Naive thymus-derived CD4-positive, alpha-beta T cell (primary cell): ENCODE measurements at regions not wholly inside any gene's neighbourhood (a gene's known extent, or its start where the extent isn't known, plus 50 kb on each side); places are given as distances from the start of the nearest gene placed in this dataset.

Source experiments
- ATAC-seq: fragments of 150-1000 bp; cut with Tn5 transposase; 2 replicates; pipeline ENCODE4 v1.10.0; 2021; ENCODE audit warnings: mild to moderate bottlenecking, moderate library complexity
- CTCF ChIA-PET: fragments of 350-600 bp; sonication (Branson Sonifier 250); formaldehyde crosslinking; loops from one replicate; lab custom pipeline; 2021; ENCODE audit warnings: antibody characterized with exemption; lab: Charles Lee
- POLR2A ChIA-PET: fragments of 350-600 bp; sonication (Branson Sonifier 250); formaldehyde crosslinking; loops from one replicate; lab custom pipeline; 2021; ENCODE audit warnings: antibody characterized with exemption, inconsistent platforms; lab: Charles Lee
- DNase-seq, 9 donors: peaks; one replicate each; pipeline versions ENCODE4 v3.0.0 to v3.0.0-alpha.2; 2020 to 2022; ENCODE audit warnings: mixed read lengths in 1 of 9
- H3K27ac ChIP-seq: one replicate; pipeline ENCODE4 v1.7.0; 2013; ENCODE audit warnings: mild to moderate bottlenecking, low read depth, low read length, moderate library complexity
- H3K27me3 ChIP-seq, 2 donors: one replicate each; pipeline ENCODE4 v1.7.0; 2013; ENCODE audit warnings: low read length in 2 of 2, mild to moderate bottlenecking in 2 of 2, moderate library complexity in 2 of 2; ENCODE audit not compliant: control insufficient read depth in 2 of 2, insufficient read depth in 2 of 2
- H3K36me3 ChIP-seq, 3 experiments: 1 replicate in 2 of 3; 2 replicates in 1 of 3; pipeline ENCODE4 v1.7.0; 2013; ENCODE audit warnings: low read length in 3 of 3, mild to moderate bottlenecking in 3 of 3, moderate library complexity in 1 of 3; ENCODE audit not compliant: insufficient read depth in 3 of 3, control insufficient read depth in 2 of 3
- H3K4me1 ChIP-seq, 2 donors: one replicate each; pipeline ENCODE4 v1.7.0; 2013; ENCODE audit warnings: low read length in 2 of 2, mild to moderate bottlenecking in 2 of 2, moderate library complexity in 1 of 2; ENCODE audit not compliant: control insufficient read depth in 2 of 2, insufficient read depth in 2 of 2
- H3K4me3 ChIP-seq: 2 replicates; pipeline ENCODE4 v1.7.0; 2013; ENCODE audit warnings: mild to moderate bottlenecking, low read length
- H3K9me3 ChIP-seq, 3 experiments: 1 replicate in 2 of 3; 2 replicates in 1 of 3; pipeline ENCODE4 v1.7.0; 2013; ENCODE audit warnings: low read length in 3 of 3; ENCODE audit not compliant: control insufficient read depth in 2 of 3
- H3K27ac Mint-ChIP-seq, 9 donors: one replicate each; pipeline ENCODE4 v1.8.0; 2020 to 2022; ENCODE audit warnings: mixed read lengths in 9 of 9, mild to moderate bottlenecking in 8 of 9, moderate library complexity in 5 of 9, inconsistent platforms in 2 of 9
- H3K27me3 Mint-ChIP-seq, 5 donors: one replicate each; pipeline ENCODE4 v1.8.0; 2021 to 2022; ENCODE audit warnings: mixed read lengths in 5 of 5, mild to moderate bottlenecking in 1 of 5
- H3K36me3 Mint-ChIP-seq, 5 donors: one replicate each; pipeline ENCODE4 v1.8.0; 2020 to 2022; ENCODE audit warnings: mixed read lengths in 5 of 5, mild to moderate bottlenecking in 3 of 5, inconsistent platforms in 1 of 5
- H3K4me1 Mint-ChIP-seq, 7 donors: one replicate each; pipeline ENCODE4 v1.8.0; 2020 to 2022; ENCODE audit warnings: mixed read lengths in 7 of 7, mild to moderate bottlenecking in 3 of 7, inconsistent platforms in 1 of 7
- H3K4me3 Mint-ChIP-seq, 10 donors: one replicate each; pipeline ENCODE4 v1.8.0; 2020 to 2022; ENCODE audit warnings: mild to moderate bottlenecking in 10 of 10, mixed read lengths in 10 of 10, moderate library complexity in 6 of 10, inconsistent platforms in 2 of 10
- H3K9me3 Mint-ChIP-seq, 11 donors: one replicate each; pipeline ENCODE4 v1.8.0; 2020 to 2022; ENCODE audit warnings: mixed read lengths in 11 of 11, mild to moderate bottlenecking in 4 of 11, inconsistent platforms in 1 of 11, moderate library complexity in 1 of 11
- intact Hi-C, 2 donors: fragments of 100-400 bp; cut with micrococcal nuclease; formaldehyde crosslinking; loops; one replicate each; pipeline ENCODE4 v1.15.1; 2023

DNA sequence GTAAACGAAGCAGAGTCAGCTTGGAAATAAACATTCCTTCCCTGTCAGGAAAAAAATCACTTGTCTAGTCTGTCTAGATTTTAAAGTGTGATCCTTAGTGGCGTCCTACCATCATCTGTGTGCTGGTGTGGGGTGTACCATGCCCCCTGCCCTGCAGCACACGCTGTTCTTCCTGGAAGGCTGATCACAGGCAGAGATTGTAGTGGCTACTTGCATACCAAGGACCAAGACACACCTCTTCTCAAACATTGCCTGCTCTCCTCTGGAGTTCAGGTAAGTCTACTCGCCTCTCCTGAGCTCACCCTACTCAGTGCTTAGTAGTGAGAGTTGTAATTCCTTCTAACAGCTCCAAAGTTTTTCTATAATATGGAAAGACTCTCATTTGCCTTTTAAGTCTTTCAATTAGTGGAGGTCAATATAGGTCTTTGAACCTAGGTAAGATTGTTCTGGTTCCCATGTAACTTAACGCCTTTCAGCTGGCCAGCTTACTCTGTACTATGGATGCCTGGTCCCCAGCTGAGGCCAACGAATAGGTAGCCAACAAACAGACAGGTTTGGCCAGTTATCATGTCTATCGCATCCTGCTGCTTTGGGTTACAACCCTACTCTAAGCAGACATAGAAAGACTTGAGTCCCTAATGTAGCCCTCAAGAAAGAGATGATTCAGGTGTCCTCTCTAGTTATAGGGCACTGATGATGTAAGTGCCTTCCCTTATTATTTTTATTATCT, 55.4 kb downstream of the XCL1 start:
- ATAC-seq, result no peak
- H3K9me3 Mint-ChIP-seq, result no peaks in the 10 kb centered on the region
- intact Hi-C loops, result no loop called here
- H3K4me3 Mint-ChIP-seq, result no peak overlapping the region
- Histone ChIP-seq H3K36me3 (no peaks in the 10 kb centered on the region), H3K27ac (no peak overlapping the region), H3K4me3 (no peak overlapping the region), H3K9me3 (no peaks in the 10 kb centered on the region), H3K4me1 (no peaks in the 10 kb centered on the region), H3K27me3 (no peaks in the 10 kb centered on the region)
- CTCF ChIA-PET, result no interaction called here
- no peak overlapping the region for H3K27ac Mint-ChIP-seq
- no peaks in the 10 kb centered on the region for H3K4me1 Mint-ChIP-seq
- no peak for DNase-seq
- no peaks in the 10 kb centered on the region for H3K36me3 Mint-ChIP-seq
- peaks cover 9 to 29% (median 12%) of the 10 kb centered on the region in 5 donors for H3K27me3 Mint-ChIP-seq
- POLR2A ChIA-PET, result no interaction called here

DNA sequence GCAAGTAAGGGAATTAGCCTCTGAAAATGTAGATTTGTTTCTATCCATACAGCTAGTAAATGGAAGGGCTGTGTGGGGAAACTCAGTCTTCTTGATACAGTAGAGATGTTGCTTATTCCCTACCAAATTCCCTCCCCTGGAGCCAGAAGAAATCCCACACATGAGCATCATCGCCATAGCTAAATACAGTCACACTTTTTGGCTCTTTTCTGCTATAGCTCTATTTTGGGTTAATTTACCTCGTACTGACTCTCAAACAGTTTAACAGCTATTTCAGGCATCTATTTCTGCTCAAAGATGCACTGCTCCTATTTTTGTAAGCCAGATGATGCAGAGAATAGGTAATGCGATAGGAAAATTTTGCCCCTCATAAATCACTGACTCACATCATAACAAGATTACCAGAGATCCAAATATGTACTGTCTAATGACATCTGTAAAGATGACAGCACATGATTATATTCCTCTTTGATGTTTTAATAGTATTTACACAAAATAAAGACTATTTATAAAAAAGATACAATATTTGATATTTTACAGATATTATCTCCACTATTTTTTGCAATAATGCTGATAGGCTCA, 58.6 kb downstream of the XCL1 start:
- Histone ChIP-seq H3K27ac (no peak overlapping the region), H3K36me3 (no peaks in the 10 kb centered on the region), H3K4me1 (no peaks in the 10 kb centered on the region), H3K9me3 (no peaks in the 10 kb centered on the region), H3K4me3 (no peak overlapping the region), H3K27me3 (no peaks in the 10 kb centered on the region)
- ChIA-PET CTCF (interaction anchor here (0.6 kb wide), 1 partner anchor 68 kb away, joined by 3 read pairs; no protein-coding TSS in a partner anchor), POLR2A (no interaction called here)
- Mint-ChIP-seq H3K27ac (no peak overlapping the region), H3K9me3 (no peaks in the 10 kb centered on the region), H3K4me3 (no peak overlapping the region), H3K36me3 (no peaks in the 10 kb centered on the region), H3K4me1 (peaks cover 0 to 1% (median 0%) of the 10 kb centered on the region in 7 donors), H3K27me3 (peaks cover 4 to 23% (median 15%) of the 10 kb centered on the region in 5 donors)
- ATAC-seq (no peak), DNase-seq (no peak)
- intact Hi-C loops, result no loop called here

DNA sequence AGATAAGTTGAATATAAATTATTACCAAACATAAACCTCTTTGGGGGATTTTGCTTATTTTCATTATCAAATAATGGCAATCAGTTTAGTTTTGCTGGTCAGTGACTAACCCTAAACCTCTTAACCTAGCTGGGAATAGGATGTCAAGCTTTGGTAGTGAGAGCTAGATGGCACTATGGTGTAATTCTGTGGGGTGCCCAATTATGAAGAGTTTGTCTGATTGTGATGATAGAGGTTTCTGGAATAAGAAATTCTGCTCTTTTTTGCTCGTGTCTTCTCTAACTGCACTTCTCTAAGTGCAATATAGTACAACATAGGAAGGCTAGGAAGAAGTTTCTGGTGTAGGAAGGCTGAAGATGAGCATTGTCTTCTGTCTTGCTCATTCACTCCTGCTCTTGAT, 59.8 kb downstream of the XCL1 start:
- ATAC-seq (no peak), DNase-seq (no peak)
- POLR2A ChIA-PET, result no interaction called here
- Mint-ChIP-seq H3K4me1 (peaks cover 0 to 1% (median 0%) of the 10 kb centered on the region in 7 donors), H3K36me3 (no peaks in the 10 kb centered on the region), H3K27me3 (peaks cover 4 to 29% (median 10%) of the 10 kb centered on the region in 5 donors), H3K4me3 (no peak overlapping the region), H3K9me3 (no peaks in the 10 kb centered on the region), H3K27ac (no peak overlapping the region)
- Histone ChIP-seq H3K36me3 (no peaks in the 10 kb centered on the region), H3K27me3 (no peaks in the 10 kb centered on the region), H3K4me1 (no peaks in the 10 kb centered on the region), H3K4me3 (no peak overlapping the region), H3K9me3 (no peaks in the 10 kb centered on the region), H3K27ac (no peak overlapping the region)
- CTCF ChIA-PET, result no interaction called here
- intact Hi-C loops, result no loop called here

DNA sequence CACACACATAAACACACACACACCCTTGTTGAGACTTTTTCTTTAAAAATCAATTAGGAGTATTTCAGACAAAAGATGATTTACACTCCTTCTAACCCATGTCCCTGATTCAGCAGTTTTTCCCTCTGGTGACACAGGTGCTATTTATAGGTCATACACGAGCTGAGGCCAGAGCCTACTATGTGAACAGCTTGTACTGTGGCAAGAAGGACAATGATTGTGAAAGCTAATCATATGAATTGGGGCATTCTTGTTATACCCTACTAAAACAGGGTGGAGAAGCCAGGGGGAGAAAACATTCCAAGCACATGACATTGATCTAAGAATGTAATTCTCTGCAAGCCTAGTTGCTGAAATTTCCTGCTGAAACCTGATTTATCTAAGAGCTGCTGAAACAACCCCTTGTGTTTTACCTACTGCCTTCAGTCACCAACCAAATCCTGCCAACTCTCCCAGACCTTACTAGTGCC, 60.3 kb downstream of the XCL1 start:
- Histone ChIP-seq H3K4me3 (no peak overlapping the region), H3K4me1 (no peaks in the 10 kb centered on the region), H3K9me3 (no peaks in the 10 kb centered on the region), H3K27ac (no peak overlapping the region), H3K36me3 (no peaks in the 10 kb centered on the region), H3K27me3 (no peaks in the 10 kb centered on the region)
- H3K4me3 Mint-ChIP-seq, result no peak overlapping the region
- peaks cover 0 to 1% (median 0%) of the 10 kb centered on the region in 7 donors for H3K4me1 Mint-ChIP-seq
- ATAC-seq (no peak), DNase-seq (no peak)
- ChIA-PET CTCF (no interaction called here), POLR2A (no interaction called here)
- H3K36me3 Mint-ChIP-seq, result no peaks in the 10 kb centered on the region
- intact Hi-C loops, result no loop called here
- H3K9me3 Mint-ChIP-seq, result no peaks in the 10 kb centered on the region
- peaks cover 4 to 33% (median 10%) of the 10 kb centered on the region in 5 donors for H3K27me3 Mint-ChIP-seq
- H3K27ac Mint-ChIP-seq, result no peak overlapping the region

DNA sequence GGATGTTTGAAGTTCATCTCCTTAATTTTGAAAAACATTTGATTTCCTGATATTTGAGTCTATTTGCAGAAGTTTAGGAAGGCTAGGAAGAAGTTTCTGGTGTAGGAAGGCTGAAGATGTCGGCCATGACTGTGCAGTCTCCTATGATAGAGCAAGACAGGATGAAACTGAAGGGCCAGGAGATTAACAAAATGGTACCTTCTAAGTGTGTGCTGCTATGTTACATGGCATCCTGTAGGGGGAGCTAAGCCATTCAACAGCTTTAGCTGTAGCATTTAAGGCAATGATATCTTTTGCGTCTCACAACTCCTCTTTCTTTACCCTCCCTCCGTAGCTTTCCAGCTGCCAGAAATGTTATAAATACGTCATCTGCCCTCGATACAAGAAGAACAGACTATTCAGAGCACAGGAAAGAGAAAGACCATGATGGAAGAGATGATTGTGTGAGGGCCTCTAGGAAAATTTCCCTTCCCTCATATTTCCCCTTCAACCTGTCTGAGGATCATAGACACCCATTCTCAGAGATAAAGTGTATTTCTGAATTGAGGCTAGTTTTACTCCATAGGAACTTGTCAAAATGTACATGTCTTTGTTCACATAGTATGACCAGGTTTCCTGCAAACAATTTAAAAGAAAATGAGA, 61.1 kb downstream of the XCL1 start:
- ChIA-PET CTCF (no interaction called here), POLR2A (no interaction called here)
- H3K36me3 Mint-ChIP-seq, result no peaks in the 10 kb centered on the region
- H3K4me1 Mint-ChIP-seq, result peaks cover 0 to 1% (median 0%) of the 10 kb centered on the region in 7 donors
- no peaks in the 10 kb centered on the region for H3K9me3 Mint-ChIP-seq
- H3K4me3 Mint-ChIP-seq, result no peak overlapping the region
- no peak overlapping the region for H3K27ac Mint-ChIP-seq
- peaks cover 4 to 31% (median 6%) of the 10 kb centered on the region in 5 donors for H3K27me3 Mint-ChIP-seq
- ATAC-seq (no peak), DNase-seq (peak in 1 of 9 donors; percentile 2)
- intact Hi-C loops, result no loop called here
- Histone ChIP-seq H3K27me3 (no peaks in the 10 kb centered on the region), H3K9me3 (no peaks in the 10 kb centered on the region), H3K4me1 (no peaks in the 10 kb centered on the region), H3K27ac (no peak overlapping the region), H3K4me3 (no peak overlapping the region), H3K36me3 (no peaks in the 10 kb centered on the region)

DNA sequence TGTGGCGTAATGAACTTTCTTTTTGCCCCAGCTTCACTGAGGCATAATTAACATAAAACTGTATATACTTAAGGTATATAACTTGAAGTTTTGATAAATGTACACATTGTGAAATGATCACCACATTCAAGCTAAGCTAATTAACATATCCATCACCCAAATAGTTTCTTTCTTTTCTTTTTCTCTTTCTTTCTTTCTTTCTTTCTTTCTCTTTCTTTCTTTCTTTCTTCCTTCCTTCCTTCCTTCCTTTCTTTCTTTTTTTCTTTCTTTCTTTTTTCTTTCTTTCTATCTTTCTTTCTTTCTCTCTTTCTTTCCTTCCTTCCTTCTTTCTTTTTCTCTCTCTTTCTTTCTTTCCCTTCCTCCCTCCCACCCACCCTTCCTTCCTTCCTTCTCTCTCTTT, 62.5 kb downstream of the XCL1 start:
- Mint-ChIP-seq H3K9me3 (no peaks in the 10 kb centered on the region), H3K4me1 (peaks cover 0 to 1% (median 0%) of the 10 kb centered on the region in 7 donors), H3K4me3 (no peak overlapping the region), H3K36me3 (no peaks in the 10 kb centered on the region), H3K27ac (no peak overlapping the region), H3K27me3 (peaks cover 4 to 30% (median 5%) of the 10 kb centered on the region in 5 donors)
- ATAC-seq (no peak), DNase-seq (no peak)
- intact Hi-C loops, result no loop called here
- Histone ChIP-seq H3K27me3 (no peaks in the 10 kb centered on the region), H3K4me1 (no peaks in the 10 kb centered on the region), H3K4me3 (no peak overlapping the region), H3K27ac (no peak overlapping the region), H3K9me3 (no peaks in the 10 kb centered on the region), H3K36me3 (no peaks in the 10 kb centered on the region)
- ChIA-PET POLR2A (no interaction called here), CTCF (no interaction called here)
